Sigmoid colon (tissue), 4 donors: ENCODE measurements at regions not wholly inside any gene's neighbourhood (a gene's known extent, or its start where the extent isn't known, plus 50 kb on each side); places are given as distances from the start of the nearest gene placed in this dataset.

Experiments
- CTCF ChIP-seq, 4 experiments: fragments of 450-650 bp in 3 of 4; fragments of 200-600 bp in 1 of 4; IDR thresholded peaks; one replicate each; pipeline ENCODE4 v1.5.1; 2016 to 2019; ENCODE audit warnings: antibody characterized with exemption in 4 of 4, mild to moderate bottlenecking in 3 of 4, moderate library complexity in 2 of 4
- EP300 ChIP-seq, 4 donors: sonication (generic); formaldehyde crosslinking; IDR thresholded peaks; one replicate each; pipeline ENCODE4 v1.6.1; 2017; ENCODE audit warnings: antibody characterized with exemption in 4 of 4

- no peak for TF ChIP-seq CTCF (IDR thresholded peaks at IDR 0.05)
- no peak for TF ChIP-seq EP300 (IDR thresholded peaks at IDR 0.05)
Measured at GRCh38 chr10:118409295-118409694, 67.2 kb upstream of the FAM204A start.
